ENCODE measurements at regions not wholly inside any gene's neighbourhood (a gene's known extent, or its start where the extent isn't known, plus 50 kb on each side); places are given as distances from the start of the nearest gene placed in this dataset.

- TF ChIP-seq CTCF (IDR thresholded peaks at IDR 0.05; ENCODE audit: borderline replicate concordance, extremely low read depth, low read length, poor library complexity, severe bottlenecking), result no peak
- no peak for TF ChIP-seq EZH2 (IDR thresholded peaks at IDR 0.05; ENCODE audit: borderline replicate concordance, low read depth, low read length, severe bottlenecking)
These were observed 145.9 kb upstream of the SVIL start for GRCh38 chr10:29780639-29781038.

Measured in DND-41 (cell line).